ENCODE measurements at regions not wholly inside any gene's neighbourhood (a gene's known extent, or its start where the extent isn't known, plus 50 kb on each side); places are given as distances from the start of the nearest gene placed in this dataset.

DNA sequence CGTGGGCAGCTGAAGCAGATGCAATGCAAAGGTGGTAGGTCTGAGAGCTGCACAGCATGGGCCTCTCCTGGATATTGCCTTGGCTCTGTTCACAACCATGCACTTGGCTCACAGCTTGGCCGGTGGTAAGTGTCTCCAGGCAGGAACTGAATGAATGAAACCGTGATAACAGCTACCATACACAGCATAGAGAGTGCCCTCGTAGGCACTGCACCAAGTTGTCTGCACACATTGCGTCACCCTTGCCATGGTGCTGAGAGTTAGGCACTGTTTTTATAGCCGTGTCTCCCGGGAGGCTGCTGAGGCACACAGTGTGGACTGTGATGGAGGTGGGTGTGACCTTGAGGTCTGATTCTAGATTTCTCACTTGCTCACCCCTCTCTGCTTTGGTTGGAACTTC is 157.6 kb upstream of the VASH1 start:
- no peak for DNase-seq (ENCODE audit: low read depth)

DNA sequence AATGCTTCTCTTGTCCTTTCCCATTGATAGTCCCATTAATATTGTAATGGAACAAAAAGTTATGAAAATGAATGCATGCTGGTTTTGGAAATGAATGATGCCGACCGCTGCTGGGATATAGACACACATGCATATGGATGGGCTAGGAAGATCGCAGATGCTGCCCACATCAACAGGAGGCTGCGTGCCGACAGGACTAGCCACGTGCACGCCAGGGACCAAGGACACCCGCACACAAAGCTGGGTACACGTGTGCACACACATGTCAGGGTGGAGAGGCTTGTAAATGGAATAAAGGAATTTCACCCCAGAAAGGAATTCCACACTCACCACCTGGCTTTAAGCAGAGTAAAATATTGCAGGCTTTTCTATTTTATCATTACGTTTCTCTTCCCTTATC is 153.8 kb upstream of the VASH1 start:
- DNase-seq (ENCODE audit: low read depth) = no peak

DNA sequence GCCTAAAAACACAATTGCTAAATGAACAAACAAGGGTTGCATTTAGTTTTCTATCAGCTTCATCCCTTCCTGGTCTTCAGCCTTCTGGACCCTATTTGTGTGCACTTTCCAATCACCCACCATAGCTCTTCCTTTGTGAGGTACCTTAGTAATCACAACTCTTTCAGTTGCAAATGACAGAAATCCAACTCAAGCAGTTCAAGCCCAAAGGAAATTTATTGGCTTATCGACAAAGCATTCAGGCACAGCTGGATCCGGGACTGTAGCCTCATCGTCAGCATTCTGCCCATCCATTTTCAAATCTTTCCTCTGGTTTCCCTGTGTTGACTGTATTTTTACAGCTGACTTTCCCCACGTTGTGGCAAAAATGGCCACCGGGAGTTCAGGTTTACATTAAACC is 148.6 kb upstream of the VASH1 start:
- DNase-seq (ENCODE audit: low read depth) = no peak

DNA sequence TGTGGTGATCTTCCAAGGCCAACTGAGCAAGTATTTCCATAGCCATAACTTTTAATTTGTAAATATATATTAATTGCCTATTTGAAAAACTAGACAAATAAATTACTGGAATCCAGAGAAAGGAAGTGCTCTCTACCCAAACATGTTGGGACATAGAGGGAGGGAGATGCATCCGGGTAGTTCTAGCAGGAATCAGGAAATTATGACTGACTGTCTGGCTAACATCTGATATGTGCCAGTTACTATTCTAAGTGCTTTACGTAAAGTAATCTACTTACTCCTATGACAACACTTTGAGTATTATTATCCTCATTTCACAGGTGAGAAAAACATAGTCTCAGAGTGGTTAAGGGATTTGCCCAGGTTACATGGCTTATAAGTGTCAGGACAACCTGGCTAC is 147.7 kb upstream of the VASH1 start:
- DNase-seq (ENCODE audit: low read depth) = no peak

DNA sequence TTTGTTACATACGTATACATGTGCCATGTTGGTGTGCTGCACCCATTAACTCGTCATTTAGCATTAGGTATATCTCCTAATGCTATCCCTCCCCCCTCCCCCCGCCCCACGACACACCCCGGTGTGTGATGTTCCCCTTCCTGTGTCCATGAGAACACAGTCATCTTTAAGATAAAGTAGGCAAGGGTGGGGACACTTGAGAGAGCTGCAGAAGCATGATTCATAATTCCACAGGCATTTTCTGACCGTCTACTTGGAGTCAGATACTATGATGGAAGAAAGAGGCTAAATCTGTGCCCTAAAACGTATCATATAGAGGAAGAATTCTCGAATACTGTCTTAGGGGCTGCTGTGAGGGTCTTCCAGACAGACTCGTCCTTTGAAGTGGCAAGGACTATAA is 145.9 kb upstream of the VASH1 start:
- DNase-seq (ENCODE audit: low read depth) = no peak

DNA sequence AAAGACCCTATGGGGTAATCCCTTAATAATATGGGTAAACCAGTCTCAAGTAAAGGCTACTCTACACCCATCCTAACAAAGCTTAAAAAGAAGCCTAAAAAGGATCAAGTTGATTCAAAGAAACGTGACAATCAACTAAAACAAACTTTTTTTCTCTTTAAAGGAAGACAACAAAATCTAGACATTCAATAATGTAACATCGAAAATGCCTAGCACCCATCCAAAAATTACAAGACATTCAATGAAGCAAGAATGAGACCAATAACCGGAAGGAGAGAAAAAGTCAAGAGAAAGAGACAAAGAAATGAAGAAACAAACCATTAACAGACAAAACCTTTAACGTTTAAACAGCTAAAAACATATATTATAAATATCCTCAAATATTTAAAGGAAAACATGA is 143.8 kb upstream of the VASH1 start:
- DNase-seq (ENCODE audit: low read depth) = no peak

DNA sequence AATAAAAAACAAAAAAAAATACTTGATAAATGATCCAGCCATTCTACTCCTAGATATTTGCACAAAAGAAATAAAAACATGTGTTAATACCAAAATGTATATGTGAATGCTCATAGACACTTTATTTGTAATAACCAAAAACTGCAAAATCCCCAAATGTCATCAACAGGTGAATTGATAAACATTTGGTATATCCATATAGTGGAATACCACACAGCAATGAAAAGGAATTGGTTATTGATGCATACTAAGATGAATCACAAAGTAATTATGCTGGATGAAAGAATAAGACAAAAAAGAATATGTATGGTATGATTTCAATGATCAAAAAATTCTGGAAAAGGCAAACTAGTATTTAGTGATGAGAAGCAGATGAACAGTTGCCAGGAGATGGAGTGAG is 124.7 kb upstream of the VASH1 start:
- no peak for DNase-seq (ENCODE audit: low read depth)

DNA sequence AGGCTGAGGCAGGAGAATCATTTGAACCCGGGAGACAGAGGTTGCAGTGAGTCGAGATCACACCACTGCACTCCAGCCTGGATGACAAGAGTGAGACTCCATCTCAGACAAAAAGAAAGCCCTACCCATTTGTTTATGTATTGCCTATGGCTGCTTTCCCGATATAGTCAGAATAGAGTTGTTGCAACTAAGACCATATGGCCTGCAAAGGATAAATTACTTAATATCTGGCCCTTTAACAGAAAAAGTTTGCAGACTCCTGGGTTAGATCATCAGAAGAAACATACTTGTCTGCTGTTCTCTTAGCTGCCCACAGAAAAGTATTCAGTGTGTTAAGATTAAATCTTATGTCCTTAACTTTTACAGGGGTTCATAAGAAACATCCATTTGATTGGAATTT is 122.4 kb upstream of the VASH1 start:
- no peak for DNase-seq (ENCODE audit: low read depth)

DNA sequence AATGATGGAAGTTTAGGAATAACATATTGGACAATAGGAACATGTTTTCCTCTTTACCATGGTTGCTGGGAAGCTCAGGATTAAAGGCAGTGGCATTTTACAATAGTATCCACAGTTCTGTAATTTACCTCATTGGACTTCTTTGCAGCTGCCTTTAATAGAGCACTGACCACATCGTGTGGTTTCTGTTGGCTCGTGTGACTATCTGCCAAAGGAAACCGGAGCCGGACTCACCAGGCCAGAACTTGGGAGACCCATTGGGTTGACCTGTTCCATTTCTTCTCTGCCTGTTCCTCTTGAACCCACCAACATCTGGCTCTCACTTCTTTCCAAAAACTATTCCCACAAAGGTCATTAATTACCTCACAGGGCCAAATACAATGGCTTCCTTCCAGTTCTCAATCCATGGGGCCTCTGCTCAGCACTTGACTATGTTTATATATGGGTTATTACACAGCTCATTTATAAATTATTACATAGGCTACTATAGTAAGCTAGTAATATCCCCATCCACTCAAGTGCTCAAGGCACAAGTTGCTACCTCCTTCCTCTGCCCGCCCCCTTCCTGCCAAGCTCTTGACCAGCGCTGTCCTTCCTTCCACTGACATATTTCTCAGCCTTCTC is 121.5 kb upstream of the VASH1 start:
- DNase-seq (ENCODE audit: low read depth) = no peak

DNA sequence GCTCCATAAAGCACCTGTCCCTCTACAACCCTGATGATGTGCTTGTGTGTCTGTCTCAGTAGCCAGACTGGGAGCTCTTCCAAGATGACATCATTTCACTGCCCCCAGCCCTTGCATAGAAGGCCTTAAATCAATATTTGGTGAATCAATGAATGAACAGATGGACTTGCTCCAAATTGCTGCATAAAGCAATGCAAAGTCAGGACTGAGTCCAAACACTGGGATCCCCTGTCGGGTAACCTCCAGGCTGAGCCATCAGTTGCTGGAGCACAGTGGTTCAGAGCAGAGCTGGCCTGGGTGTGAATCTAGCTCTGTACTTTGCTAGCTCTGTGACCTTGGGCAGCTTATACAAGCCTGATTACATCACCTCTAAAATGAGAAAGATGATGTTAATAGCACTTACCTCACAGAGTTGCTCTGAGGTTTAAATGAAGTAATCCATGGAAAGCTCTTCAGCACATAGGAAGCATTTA is 120.3 kb upstream of the VASH1 start:
- no peak for DNase-seq (ENCODE audit: low read depth)

DNA sequence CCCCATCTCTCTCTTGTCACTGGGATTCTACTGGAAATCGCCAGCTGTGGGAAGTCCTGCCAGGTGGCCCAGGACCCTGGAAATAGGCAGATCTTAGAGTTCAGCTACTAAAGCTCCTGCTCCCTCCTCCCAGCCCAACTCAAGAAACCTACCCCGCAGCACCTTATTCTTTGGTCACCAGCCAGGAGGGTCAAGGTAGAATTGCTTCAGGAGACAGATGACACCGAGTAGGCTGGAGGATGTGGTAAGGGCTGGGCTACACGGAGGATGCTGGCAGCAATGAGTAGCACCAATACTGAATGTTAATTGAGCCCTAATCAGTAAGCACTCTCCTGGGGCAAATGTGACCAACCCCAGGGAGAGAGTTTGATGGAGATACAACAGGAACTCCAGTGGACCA is 119.7 kb upstream of the VASH1 start:
- no peak for DNase-seq (ENCODE audit: low read depth)

DNA sequence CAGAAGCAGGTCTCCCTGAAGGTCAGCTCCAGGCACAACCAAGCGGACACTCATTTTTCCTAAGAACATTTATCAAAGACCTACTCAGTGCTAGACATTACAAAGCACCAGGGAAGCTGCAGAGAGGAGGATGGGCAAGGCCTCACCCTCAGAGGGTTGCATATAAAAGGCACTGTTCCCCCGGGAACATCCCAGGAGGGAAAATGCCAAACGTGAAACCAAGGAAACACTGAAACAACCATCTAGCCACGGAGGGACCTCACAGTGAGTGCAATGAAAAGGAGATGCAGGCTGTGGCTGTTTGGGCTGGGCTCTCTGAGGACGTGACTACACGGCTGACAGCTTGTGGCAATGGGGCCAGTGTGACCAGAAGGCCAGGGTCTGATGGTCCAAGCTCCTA is 117.4 kb upstream of the VASH1 start:
- DNase-seq (ENCODE audit: low read depth) = no peak

DNA sequence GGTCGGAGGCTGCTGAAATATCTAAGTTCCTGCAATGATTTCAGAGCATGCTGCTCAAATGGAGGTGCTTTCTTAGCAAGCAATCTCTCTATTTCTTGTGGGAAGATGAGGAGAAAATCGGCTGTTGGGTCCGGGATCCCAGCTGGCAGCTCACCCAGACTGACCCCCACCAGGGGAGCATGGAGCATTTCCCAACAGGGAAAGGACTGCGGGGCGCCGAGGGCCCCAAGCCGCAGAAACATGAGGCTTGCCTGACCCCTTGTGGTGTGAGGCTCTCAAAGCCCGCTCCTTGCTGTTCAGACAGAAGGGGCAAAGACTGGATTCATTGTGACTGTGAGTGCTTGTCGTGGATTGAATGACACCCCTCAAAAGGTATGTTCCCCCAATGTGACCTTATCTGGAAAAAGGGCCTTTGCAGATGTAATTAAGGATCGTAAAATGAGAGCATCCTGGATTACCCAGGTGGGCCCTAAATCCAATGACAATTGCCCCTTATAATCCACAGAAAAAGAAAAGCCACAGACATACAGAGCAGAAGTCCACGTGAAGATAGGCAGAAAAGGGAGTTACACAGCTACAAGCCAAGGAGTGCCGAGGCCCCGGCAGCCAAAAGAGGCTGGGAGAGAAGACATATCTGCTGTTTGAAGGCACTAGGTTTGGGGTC is 116.3 kb upstream of the VASH1 start:
- no peak for DNase-seq (ENCODE audit: low read depth)

DNA sequence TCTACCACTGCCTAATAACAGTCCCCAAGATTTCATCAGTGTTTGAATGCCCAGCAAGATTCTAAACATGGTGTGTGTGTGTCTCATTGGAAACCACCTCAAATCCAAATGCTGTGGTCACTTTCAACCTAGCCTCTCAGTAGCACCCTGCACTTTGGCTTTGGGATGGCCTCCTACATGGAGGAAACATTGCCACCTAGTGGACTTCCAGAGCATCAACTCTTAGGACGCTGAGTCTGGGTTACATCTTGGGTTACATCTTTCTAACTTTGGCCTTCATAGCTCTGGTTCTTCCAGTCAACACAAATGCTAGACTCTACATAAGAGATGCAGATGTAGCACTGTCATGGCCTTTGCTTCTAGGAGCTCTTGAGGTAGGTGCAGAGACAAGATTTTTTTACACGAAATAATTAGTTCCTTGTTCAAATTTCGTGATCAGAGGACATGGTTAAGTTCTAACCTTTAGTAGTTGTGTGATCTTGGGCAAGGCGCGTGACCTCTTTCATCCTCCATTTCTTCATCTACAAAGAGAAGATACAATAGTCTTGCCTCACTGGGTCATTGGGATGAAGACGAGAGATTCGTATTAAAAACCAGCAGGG is 113.5 kb upstream of the VASH1 start:
- DNase-seq (ENCODE audit: low read depth) = peak; percentile 11

DNA sequence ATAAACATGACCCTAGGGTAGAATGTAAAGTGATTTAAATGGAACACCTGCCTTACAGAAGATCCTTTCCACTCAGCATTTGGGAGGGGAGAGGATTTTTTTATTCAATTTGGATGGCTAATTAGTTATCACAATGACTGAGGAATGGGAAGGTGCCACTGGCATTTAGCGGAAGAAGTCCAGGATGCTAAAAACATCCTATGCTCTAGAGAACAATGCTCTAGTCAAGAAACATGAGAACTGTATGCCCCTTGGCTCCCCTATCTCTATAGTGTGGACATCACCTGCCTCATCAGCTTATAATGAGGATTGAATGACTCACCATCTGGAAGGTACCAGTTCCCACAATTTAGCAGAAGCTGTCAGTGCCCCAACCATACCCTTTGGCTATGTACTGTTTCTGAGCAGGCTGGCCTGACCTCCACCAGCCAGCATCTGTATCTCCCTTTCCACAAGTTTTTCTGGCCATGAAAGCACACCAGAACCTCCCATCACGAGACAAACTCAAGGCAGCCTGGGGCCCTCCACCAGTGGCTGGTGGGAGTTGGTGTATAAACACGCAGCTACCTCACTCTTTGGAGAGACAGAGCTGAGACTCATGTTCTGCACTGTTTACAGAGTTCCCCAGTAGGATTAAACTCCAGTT is 109.7 kb upstream of the VASH1 start:
- no peak for DNase-seq (ENCODE audit: low read depth)

DNA sequence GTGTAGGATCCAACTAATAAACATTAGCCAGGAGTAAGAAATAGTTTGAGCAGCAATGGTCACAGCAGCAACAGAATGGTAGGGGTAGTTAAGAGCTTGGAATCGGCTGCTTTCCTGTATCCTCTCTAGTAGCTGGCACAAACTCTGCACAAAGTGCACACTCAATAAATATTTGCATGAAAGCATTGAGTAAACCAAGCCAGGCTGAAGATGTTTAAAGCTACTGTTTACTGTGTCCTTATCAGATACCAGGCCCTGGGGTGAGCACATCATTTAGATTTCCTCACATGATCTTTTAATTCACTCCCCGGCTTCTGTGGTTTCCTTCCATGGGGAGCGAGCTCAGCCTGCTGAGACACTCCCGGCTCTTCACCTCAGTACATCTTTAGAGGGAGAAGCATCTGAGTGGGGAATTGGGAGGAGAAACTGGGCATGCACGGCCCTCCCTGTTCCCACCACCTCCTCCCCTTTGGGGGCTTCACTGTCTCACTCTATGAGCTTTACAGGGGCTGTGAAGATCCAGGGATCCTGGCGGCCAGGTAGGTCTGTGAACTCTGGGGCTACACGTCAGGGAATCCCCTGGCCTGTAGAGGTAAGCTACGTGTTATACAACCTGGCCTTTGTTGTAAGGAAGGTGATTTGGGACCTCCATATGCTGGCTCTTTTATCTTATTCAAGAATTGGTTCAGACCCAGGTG is 107.2 kb upstream of the VASH1 start:
- no peak for DNase-seq (ENCODE audit: low read depth)

DNA sequence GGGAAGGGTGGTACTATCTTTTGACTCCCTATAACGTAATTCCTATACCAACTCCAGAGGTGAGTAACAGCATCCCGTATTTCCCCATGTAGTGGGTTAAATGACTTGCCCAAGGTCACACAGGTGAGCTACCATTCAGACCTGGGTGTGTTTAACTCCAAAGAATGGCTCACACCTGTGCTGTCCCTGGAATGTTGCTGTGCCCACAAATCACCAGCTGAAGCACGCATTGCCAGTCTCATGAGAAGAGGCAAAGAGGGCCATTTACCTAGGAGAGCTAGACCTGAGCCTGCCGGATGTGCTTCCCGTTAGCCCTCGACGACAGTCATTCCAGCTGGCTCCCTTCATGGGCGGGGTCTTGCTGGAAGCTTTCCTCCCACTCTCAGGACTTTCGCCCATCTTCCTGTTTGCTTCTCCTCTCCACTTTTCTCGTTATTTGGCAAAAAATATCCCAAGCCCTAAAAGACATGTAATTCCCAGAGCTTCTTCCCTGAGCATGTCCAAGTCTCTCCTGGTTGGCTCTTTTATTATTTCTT is 106.6 kb upstream of the VASH1 start:
- no peak for DNase-seq (ENCODE audit: low read depth)

DNA sequence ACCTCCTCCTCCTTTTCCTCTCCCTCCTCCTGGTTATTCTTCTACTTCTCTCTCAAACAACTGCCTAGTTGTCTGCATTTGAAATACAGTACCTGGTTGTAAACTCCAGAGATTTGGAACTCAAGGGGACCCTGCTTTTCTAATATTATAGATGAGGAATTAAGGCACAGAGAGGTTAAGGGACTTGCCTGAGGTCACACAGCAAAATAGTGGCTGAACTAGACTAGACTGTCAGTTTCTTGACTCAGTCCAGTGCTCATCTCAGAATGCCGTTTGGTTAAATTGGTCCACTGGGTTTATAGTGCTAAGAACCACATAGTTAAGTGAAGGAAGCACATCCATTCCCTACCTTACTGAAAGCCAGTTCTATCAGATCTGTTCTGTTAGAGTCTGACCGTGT is 105.9 kb upstream of the VASH1 start:
- DNase-seq (ENCODE audit: low read depth) = no peak

DNA sequence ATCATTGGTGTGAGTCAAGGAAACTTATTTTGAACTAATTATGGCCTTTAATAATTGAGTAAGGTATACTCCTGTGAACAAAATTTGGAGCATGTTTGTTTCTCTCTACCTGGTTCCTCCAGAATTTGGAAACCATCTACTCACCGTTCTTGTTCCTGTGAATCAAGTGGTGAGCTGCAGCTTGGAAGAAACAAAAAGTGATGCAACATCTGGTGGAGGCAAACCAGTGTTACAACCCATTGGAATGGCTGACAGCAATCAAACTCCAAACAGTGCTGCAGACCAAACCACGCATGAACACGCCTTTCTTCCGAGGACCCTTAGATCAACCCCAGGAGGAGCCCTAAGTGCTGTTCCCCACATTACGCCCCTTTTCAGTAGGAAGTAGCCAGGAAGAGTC is 104.7 kb upstream of the VASH1 start:
- DNase-seq (ENCODE audit: low read depth) = no peak

DNA sequence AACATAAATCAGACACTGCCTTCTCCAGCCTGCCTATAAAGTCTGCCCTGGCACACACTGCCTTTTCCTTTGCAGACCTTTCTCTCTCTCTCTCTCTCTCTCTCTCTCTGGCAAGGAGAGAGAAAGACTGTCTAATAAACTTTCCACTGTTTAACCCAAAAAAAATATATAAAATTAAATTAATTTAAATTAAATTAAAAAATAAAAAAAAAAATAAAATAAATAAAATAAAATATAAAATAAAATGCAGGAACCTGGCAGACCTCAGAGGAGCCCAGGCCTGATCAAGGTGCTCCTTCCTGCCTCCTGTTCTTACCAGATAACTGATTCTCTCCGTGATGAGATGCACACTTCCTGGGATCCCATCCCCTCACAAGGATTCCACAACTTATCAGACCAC is 103.9 kb upstream of the VASH1 start:
- DNase-seq (ENCODE audit: low read depth) = no peak

DNA sequence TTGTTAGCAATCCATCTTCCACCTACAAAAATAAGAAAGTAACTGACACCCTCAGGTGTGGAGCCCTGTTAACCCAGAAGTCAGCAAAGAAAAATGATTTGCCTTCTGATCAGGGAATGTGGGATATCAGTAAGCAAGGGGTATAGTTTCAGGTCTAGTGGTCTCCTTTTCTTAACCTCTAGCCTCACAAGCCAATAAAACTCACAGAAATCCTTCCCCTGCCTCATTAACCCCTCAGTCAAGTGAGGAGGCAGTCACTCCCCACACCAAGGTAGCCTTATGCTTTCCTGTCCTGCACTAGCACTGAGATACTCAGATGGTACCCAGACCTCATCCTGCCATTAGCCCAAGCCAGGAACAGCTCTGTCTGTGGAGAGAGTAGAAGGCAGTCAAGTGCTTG is 103.4 kb upstream of the VASH1 start:
- no peak for DNase-seq (ENCODE audit: low read depth)

DNA sequence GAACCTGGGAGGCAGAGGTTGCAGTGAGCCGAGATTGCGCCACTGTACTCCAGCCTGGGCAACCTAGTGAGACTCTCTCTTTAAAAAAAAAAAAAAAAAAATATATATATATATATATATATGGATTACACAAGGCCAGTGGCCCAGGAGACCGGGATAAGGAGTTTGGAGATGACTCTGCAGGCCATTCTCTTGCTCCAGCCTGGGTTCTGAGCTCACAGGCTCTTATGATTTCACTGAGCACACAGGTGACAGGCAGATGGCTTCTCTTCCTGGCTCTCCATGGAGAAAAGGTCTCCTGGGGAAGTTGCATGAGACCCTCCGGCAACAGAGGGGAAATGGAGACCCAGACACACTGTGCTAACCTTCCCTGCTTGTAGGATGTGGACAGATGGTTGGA is 98.7 kb upstream of the VASH1 start:
- DNase-seq (ENCODE audit: low read depth) = no peak

Measured in GM04503 (cell line).